CD8-positive, alpha-beta memory T cell (primary cell): ENCODE measurements at regions not wholly inside any gene's neighbourhood (a gene's known extent, or its start where the extent isn't known, plus 50 kb on each side); places are given as distances from the start of the nearest gene placed in this dataset.

ENCODE experiments used
- CTCF ChIA-PET: fragments of 350-600 bp; sonication (Branson Sonifier 250); formaldehyde crosslinking; loops from one replicate; lab custom pipeline; 2021; ENCODE audit warnings: antibody characterized with exemption; lab: Charles Lee
- POLR2A ChIA-PET: fragments of 350-600 bp; sonication (Branson Sonifier 250); formaldehyde crosslinking; loops from one replicate; lab custom pipeline; 2021; ENCODE audit warnings: antibody characterized with exemption; lab: Charles Lee
- DNase-seq, 5 donors: peaks; one replicate each; pipeline versions ENCODE4 v3.0.0 to v3.0.0-alpha.2; 2020 to 2022; ENCODE audit warnings: mixed read lengths in 1 of 5
- H3K27ac ChIP-seq: one replicate; pipeline ENCODE4 v1.7.0; 2013; ENCODE audit warnings: low read depth, mild to moderate bottlenecking, low read length, moderate library complexity
- H3K27me3 ChIP-seq: 2 replicates; pipeline ENCODE4 v1.7.0; 2013; ENCODE audit warnings: low read length, mild to moderate bottlenecking; ENCODE audit not compliant: insufficient read depth, poor library complexity, severe bottlenecking
- H3K36me3 ChIP-seq: 2 replicates; pipeline ENCODE4 v1.7.0; 2013; ENCODE audit warnings: mild to moderate bottlenecking, low read length, moderate library complexity; ENCODE audit not compliant: insufficient read depth
- H3K4me1 ChIP-seq: 2 replicates; pipeline ENCODE4 v1.7.0; 2013; ENCODE audit warnings: mild to moderate bottlenecking, low read length, moderate library complexity; ENCODE audit not compliant: insufficient read depth
- H3K4me3 ChIP-seq: 2 replicates; pipeline ENCODE4 v1.7.0; 2013; ENCODE audit warnings: mild to moderate bottlenecking, low read length
- H3K9me3 ChIP-seq: 2 replicates; pipeline ENCODE4 v1.7.0; 2013; ENCODE audit warnings: mild to moderate bottlenecking, low read length
- H3K27ac Mint-ChIP-seq, 8 donors: one replicate each; pipeline ENCODE4 v1.8.0; 2020 to 2021; ENCODE audit warnings: mixed read lengths in 8 of 8, mild to moderate bottlenecking in 6 of 8, inconsistent platforms in 3 of 8, moderate library complexity in 3 of 8
- H3K27me3 Mint-ChIP-seq, 2 donors: one replicate each; pipeline ENCODE4 v1.8.0; 2020 to 2021; ENCODE audit warnings: mixed read lengths in 2 of 2, mild to moderate bottlenecking in 1 of 2, moderate library complexity in 1 of 2
- H3K36me3 Mint-ChIP-seq, 3 donors: one replicate each; pipeline ENCODE4 v1.8.0; 2020 to 2021; ENCODE audit warnings: mixed read lengths in 3 of 3, inconsistent platforms in 1 of 3, mild to moderate bottlenecking in 1 of 3
- H3K4me1 Mint-ChIP-seq, 3 donors: one replicate each; pipeline ENCODE4 v1.8.0; 2020 to 2021; ENCODE audit warnings: mixed read lengths in 3 of 3, inconsistent platforms in 1 of 3, mild to moderate bottlenecking in 1 of 3
- H3K4me3 Mint-ChIP-seq, 7 donors: one replicate each; pipeline ENCODE4 v1.8.0; 2020 to 2021; ENCODE audit warnings: mixed read lengths in 7 of 7, mild to moderate bottlenecking in 6 of 7, moderate library complexity in 4 of 7, inconsistent platforms in 2 of 7
- H3K9me3 Mint-ChIP-seq, 5 donors: one replicate each; pipeline ENCODE4 v1.8.0; 2020 to 2022; ENCODE audit warnings: mixed read lengths in 5 of 5, mild to moderate bottlenecking in 3 of 5, moderate library complexity in 2 of 5, inconsistent platforms in 1 of 5

GRCh38 chr1:212555426-212555825 is 53.1 kb upstream of the ATF3 start:
- DNase-seq: no peak
- no peaks in the 10 kb centered on the region for H3K36me3 Mint-ChIP-seq
- no peaks in the 10 kb centered on the region for H3K27me3 ChIP-seq
- peaks cover 10% of the 10 kb centered on the region for H3K4me1 ChIP-seq
- no peaks in the 10 kb centered on the region for H3K9me3 Mint-ChIP-seq
- ChIA-PET CTCF (no interaction called here), POLR2A (no interaction called here)
- H3K36me3 ChIP-seq: no peaks in the 10 kb centered on the region
- H3K27ac Mint-ChIP-seq: no peak overlapping the region
- H3K27me3 Mint-ChIP-seq: peaks cover 7 to 26% of the 10 kb centered on the region in 2 donors
- no peak overlapping the region for H3K27ac ChIP-seq
- peaks cover 9 to 14% (median 13%) of the 10 kb centered on the region in 3 donors for H3K4me1 Mint-ChIP-seq
- no peak overlapping the region for H3K4me3 Mint-ChIP-seq
- H3K4me3 ChIP-seq: no peak overlapping the region
- no peaks in the 10 kb centered on the region for H3K9me3 ChIP-seq

- H3K27ac ChIP-seq: no peak overlapping the region
- POLR2A ChIA-PET: no interaction called here
- Mint-ChIP-seq H3K4me1 (peaks cover 9 to 14% (median 13%) of the 10 kb centered on the region in 3 donors), H3K36me3 (no peaks in the 10 kb centered on the region), H3K4me3 (peak overlapping the region in 4 of 7 donors; percentile 9 to 64 (median 36)), H3K27ac (no peak overlapping the region), H3K27me3 (peaks cover 0 to 14% of the 10 kb centered on the region in 2 donors), H3K9me3 (no peaks in the 10 kb centered on the region)
- no peaks in the 10 kb centered on the region for H3K27me3 ChIP-seq
- CTCF ChIA-PET: interaction anchor here (1.0 to 1.5 kb wide), 2 partner anchors 10 to 101 kb away, joined by 3 to 5 read pairs; no protein-coding TSS in a partner anchor
- no peak overlapping the region for H3K4me3 ChIP-seq
- H3K4me1 ChIP-seq: peaks cover 10% of the 10 kb centered on the region
- no peaks in the 10 kb centered on the region for H3K9me3 ChIP-seq
- no peaks in the 10 kb centered on the region for H3K36me3 ChIP-seq
- DNase-seq: no peak
Measured at GRCh38 chr1:212556822-212557549, 51.6 kb upstream of the ATF3 start.

- Histone ChIP-seq H3K4me1 (peaks cover 10% of the 10 kb centered on the region), H3K36me3 (no peaks in the 10 kb centered on the region), H3K27me3 (no peaks in the 10 kb centered on the region), H3K4me3 (peak overlapping the region; percentile 61), H3K9me3 (no peaks in the 10 kb centered on the region), H3K27ac (peak overlapping the region; percentile 78)
- no peak for DNase-seq
- Mint-ChIP-seq H3K27ac (peak overlapping the region in 6 of 8 donors; percentile 37 to 98 (median 72)), H3K36me3 (peaks cover 0 to under 1% (median 0%) of the 10 kb centered on the region in 3 donors), H3K9me3 (peaks cover 0 to 3% (median 0%) of the 10 kb centered on the region in 5 donors), H3K27me3 (peaks cover 0 to 12% of the 10 kb centered on the region in 2 donors), H3K4me1 (peaks cover 9 to 14% (median 13%) of the 10 kb centered on the region in 3 donors), H3K4me3 (peak overlapping the region; percentile 64 to 93 (median 85))
- POLR2A ChIA-PET: interaction anchor here (0.6 to 1.2 kb wide), 7 partner anchors 9 to 475 kb away, joined by 3 to 6 read pairs (median 3); partner anchors contain the start of gene ATF3
- CTCF ChIA-PET: interaction anchor here (1.0 to 1.5 kb wide), 3 partner anchors 9 to 102 kb away, joined by 3 to 5 read pairs (median 3); no protein-coding TSS in a partner anchor
Measured at GRCh38 chr1:212557739-212558692, 50.5 kb upstream of the ATF3 start.

- Mint-ChIP-seq H3K9me3 (peaks cover 0 to 4% (median 0%) of the 10 kb centered on the region in 5 donors), H3K27me3 (peaks cover 0 to 10% of the 10 kb centered on the region in 2 donors), H3K36me3 (peaks cover 0 to 2% (median 0%) of the 10 kb centered on the region in 3 donors), H3K27ac (peak overlapping the region; percentile 55 to 98 (median 97)), H3K4me1 (peaks cover 9 to 14% (median 13%) of the 10 kb centered on the region in 3 donors), H3K4me3 (peak overlapping the region; percentile 64 to 93 (median 86))
- ChIA-PET CTCF (interaction anchor here (1.3 to 1.5 kb wide), 2 partner anchors 8 to 82 kb away, joined by 3 to 5 read pairs; no protein-coding TSS in a partner anchor), POLR2A (interaction anchor here (0.5 to 1.2 kb wide), 6 partner anchors 8 to 482 kb away, joined by 3 to 4 read pairs (median 4); no protein-coding TSS in a partner anchor)
- H3K4me3 ChIP-seq: peak overlapping the region; percentile 61
- H3K4me1 ChIP-seq: peaks cover 10% of the 10 kb centered on the region
- H3K27me3 ChIP-seq: no peaks in the 10 kb centered on the region
- DNase-seq: peak; percentile 87 to 94 (median 89)
- peak overlapping the region; percentile 78 for H3K27ac ChIP-seq
- H3K36me3 ChIP-seq: no peaks in the 10 kb centered on the region
- no peaks in the 10 kb centered on the region for H3K9me3 ChIP-seq
Measured at GRCh38 chr1:212558693-212559480, 49.7 kb upstream of the ATF3 start.
